ENCODE measurements at regions not wholly inside any gene's neighbourhood (a gene's known extent, or its start where the extent isn't known, plus 50 kb on each side); places are given as distances from the start of the nearest gene placed in this dataset.
A peak's percentile ranks its signal among the peaks of the same experiment; 100 is the strongest.
"Not testable (repeated sequence)": the region's sequence is repeated elsewhere in the genome, so short reads cannot be mapped to it uniquely, and the experiment has no call there.

GRCh38 chr6:85132091-85132490 lies 317.8 kb upstream of the NT5E start:
- Histone ChIP-seq H3K4me3 (ENCODE audit: low read length) (no peak overlapping the region), H3K36me3 (ENCODE audit: control insufficient read depth, insufficient read depth, low read length) (no peaks in the 10 kb centered on the region), H3K4me1 (ENCODE audit: control insufficient read depth, insufficient read depth, low read length) (peaks cover 3% of the 10 kb centered on the region), H3K27me3 (ENCODE audit: control insufficient read depth, insufficient read depth, low read length) (no peaks in the 10 kb centered on the region), H3K27ac (ENCODE audit: low read length) (no peak overlapping the region), H3K9me3 (ENCODE audit: control insufficient read depth, insufficient read depth, low read length) (no peaks in the 10 kb centered on the region)
- no CpG with 5 or more reads among the region's 1 CpG for WGBS (ENCODE audit: insufficient coverage, insufficient read length)
- no peak for DNase-seq (ENCODE audit: low read depth, low spot score)

GRCh38 chr6:85130743-85131142 lies 319.1 kb upstream of the NT5E start:
- H3K4me3 ChIP-seq (ENCODE audit: low read length): no peak overlapping the region
- H3K27ac ChIP-seq (ENCODE audit: low read length): no peak overlapping the region
- no CpG with 5 or more reads among the region's 3 CpGs for WGBS (ENCODE audit: insufficient coverage, insufficient read length)
- DNase-seq (ENCODE audit: low read depth, low spot score): no peak
- H3K27me3 ChIP-seq (ENCODE audit: control insufficient read depth, insufficient read depth, low read length): no peaks in the 10 kb centered on the region
- H3K9me3 ChIP-seq (ENCODE audit: control insufficient read depth, insufficient read depth, low read length): no peaks in the 10 kb centered on the region
- H3K4me1 ChIP-seq (ENCODE audit: control insufficient read depth, insufficient read depth, low read length): no peaks in the 10 kb centered on the region
- H3K36me3 ChIP-seq (ENCODE audit: control insufficient read depth, insufficient read depth, low read length): no peaks in the 10 kb centered on the region

GRCh38 chr6:85129881-85130280 lies 320.0 kb upstream of the NT5E start:
- Histone ChIP-seq H3K27me3 (ENCODE audit: control insufficient read depth, insufficient read depth, low read length) (no peaks in the 10 kb centered on the region), H3K4me3 (ENCODE audit: low read length) (no peak overlapping the region), H3K4me1 (ENCODE audit: control insufficient read depth, insufficient read depth, low read length) (no peaks in the 10 kb centered on the region), H3K36me3 (ENCODE audit: control insufficient read depth, insufficient read depth, low read length) (no peaks in the 10 kb centered on the region), H3K9me3 (ENCODE audit: control insufficient read depth, insufficient read depth, low read length) (no peaks in the 10 kb centered on the region), H3K27ac (ENCODE audit: low read length) (no peak overlapping the region)
- no peak for DNase-seq (ENCODE audit: low read depth, low spot score)
- 100% methylated on average over 1 of the region's 5 CpGs for WGBS (ENCODE audit: insufficient coverage, insufficient read length)

- no peak overlapping the region for H3K27ac ChIP-seq (ENCODE audit: low read length)
- WGBS (ENCODE audit: insufficient coverage, insufficient read length): no CpG with 5 or more reads among the region's 4 CpGs
- no peak for DNase-seq (ENCODE audit: low read depth, low spot score)
- H3K9me3 ChIP-seq (ENCODE audit: control insufficient read depth, insufficient read depth, low read length): no peaks in the 10 kb centered on the region
- H3K27me3 ChIP-seq (ENCODE audit: control insufficient read depth, insufficient read depth, low read length): no peaks in the 10 kb centered on the region
- no peaks in the 10 kb centered on the region for H3K4me1 ChIP-seq (ENCODE audit: control insufficient read depth, insufficient read depth, low read length)
- no peaks in the 10 kb centered on the region for H3K36me3 ChIP-seq (ENCODE audit: control insufficient read depth, insufficient read depth, low read length)
- H3K4me3 ChIP-seq (ENCODE audit: low read length): no peak overlapping the region
These were observed 321.1 kb upstream of the NT5E start for GRCh38 chr6:85128781-85129180.

- H3K27me3 ChIP-seq (ENCODE audit: control insufficient read depth, insufficient read depth, low read length); H3K27ac ChIP-seq (ENCODE audit: low read length); H3K4me1 ChIP-seq (ENCODE audit: control insufficient read depth, insufficient read depth, low read length); H3K9me3 ChIP-seq (ENCODE audit: control insufficient read depth, insufficient read depth, low read length); DNase-seq (ENCODE audit: low read depth, low spot score); H3K36me3 ChIP-seq (ENCODE audit: control insufficient read depth, insufficient read depth, low read length); H3K4me3 ChIP-seq (ENCODE audit: low read length): not testable (repeated sequence)
- WGBS (ENCODE audit: insufficient coverage, insufficient read length): no CpG with 5 or more reads among the region's 3 CpGs
These were observed 321.6 kb upstream of the NT5E start for GRCh38 chr6:85128256-85128655.

- Histone ChIP-seq H3K4me3 (ENCODE audit: low read length) (no peak overlapping the region), H3K9me3 (ENCODE audit: control insufficient read depth, insufficient read depth, low read length) (no peaks in the 10 kb centered on the region), H3K36me3 (ENCODE audit: control insufficient read depth, insufficient read depth, low read length) (no peaks in the 10 kb centered on the region), H3K27ac (ENCODE audit: low read length) (no peak overlapping the region), H3K27me3 (ENCODE audit: control insufficient read depth, insufficient read depth, low read length) (no peaks in the 10 kb centered on the region), H3K4me1 (ENCODE audit: control insufficient read depth, insufficient read depth, low read length) (no peaks in the 10 kb centered on the region)
- WGBS (ENCODE audit: insufficient coverage, insufficient read length): no CpG with 5 or more reads among the region's 3 CpGs
- DNase-seq (ENCODE audit: low read depth, low spot score): no peak
These were observed 322.1 kb upstream of the NT5E start for GRCh38 chr6:85127696-85128243.

GRCh38 chr6:85127168-85127498 lies 322.8 kb upstream of the NT5E start:
- Histone ChIP-seq H3K9me3 (ENCODE audit: control insufficient read depth, insufficient read depth, low read length) (no peaks in the 10 kb centered on the region), H3K27ac (ENCODE audit: low read length) (no peak overlapping the region), H3K27me3 (ENCODE audit: control insufficient read depth, insufficient read depth, low read length) (no peaks in the 10 kb centered on the region), H3K36me3 (ENCODE audit: control insufficient read depth, insufficient read depth, low read length) (no peaks in the 10 kb centered on the region), H3K4me3 (ENCODE audit: low read length) (no peak overlapping the region), H3K4me1 (ENCODE audit: control insufficient read depth, insufficient read depth, low read length) (no peaks in the 10 kb centered on the region)
- no CpG with 5 or more reads among the region's 4 CpGs for WGBS (ENCODE audit: insufficient coverage, insufficient read length)
- DNase-seq (ENCODE audit: low read depth, low spot score): no peak

- H3K27me3 ChIP-seq (ENCODE audit: control insufficient read depth, insufficient read depth, low read length): no peaks in the 10 kb centered on the region
- peak; percentile 61 for DNase-seq (ENCODE audit: low read depth, low spot score)
- H3K27ac ChIP-seq (ENCODE audit: low read length): no peak overlapping the region
- WGBS (ENCODE audit: insufficient coverage, insufficient read length): no CpG with 5 or more reads among the region's 11 CpGs
- H3K4me1 ChIP-seq (ENCODE audit: control insufficient read depth, insufficient read depth, low read length): no peaks in the 10 kb centered on the region
- H3K36me3 ChIP-seq (ENCODE audit: control insufficient read depth, insufficient read depth, low read length): no peaks in the 10 kb centered on the region
- H3K9me3 ChIP-seq (ENCODE audit: control insufficient read depth, insufficient read depth, low read length): no peaks in the 10 kb centered on the region
- H3K4me3 ChIP-seq (ENCODE audit: low read length): peak overlapping the region; percentile 23; the same call in 1 of the 2 replicates
These were observed 323.3 kb upstream of the NT5E start for GRCh38 chr6:85126485-85127167.

GRCh38 chr6:85125526-85125925 lies 324.4 kb upstream of the NT5E start:
- no CpG with 5 or more reads among the region's 3 CpGs for whole genome bisulfite sequencing (ENCODE audit: insufficient coverage, insufficient read length)
- H3K36me3 ChIP-seq (ENCODE audit: control insufficient read depth, insufficient read depth, low read length): no peaks in the 10 kb centered on the region
- H3K4me1 ChIP-seq (ENCODE audit: control insufficient read depth, insufficient read depth, low read length): no peaks in the 10 kb centered on the region
- H3K27me3 ChIP-seq (ENCODE audit: control insufficient read depth, insufficient read depth, low read length): no peaks in the 10 kb centered on the region
- DNase-seq (ENCODE audit: low read depth, low spot score): no peak
- no peak overlapping the region for H3K4me3 ChIP-seq (ENCODE audit: low read length)
- no peaks in the 10 kb centered on the region for H3K9me3 ChIP-seq (ENCODE audit: control insufficient read depth, insufficient read depth, low read length)
- no peak overlapping the region for H3K27ac ChIP-seq (ENCODE audit: low read length)

- Histone ChIP-seq H3K9me3 (ENCODE audit: control insufficient read depth, insufficient read depth, low read length) (no peaks in the 10 kb centered on the region), H3K4me3 (ENCODE audit: low read length) (no peak overlapping the region), H3K4me1 (ENCODE audit: control insufficient read depth, insufficient read depth, low read length) (no peaks in the 10 kb centered on the region), H3K27me3 (ENCODE audit: control insufficient read depth, insufficient read depth, low read length) (no peaks in the 10 kb centered on the region), H3K27ac (ENCODE audit: low read length) (no peak overlapping the region), H3K36me3 (ENCODE audit: control insufficient read depth, insufficient read depth, low read length) (no peaks in the 10 kb centered on the region)
- no peak for DNase-seq (ENCODE audit: low read depth, low spot score)
- WGBS (ENCODE audit: insufficient coverage, insufficient read length): 100% methylated on average over 1 of the region's 1 CpG
These were observed 325.2 kb upstream of the NT5E start for GRCh38 chr6:85124472-85125354.

All from iPS DF 6.9 (cell line).